Breast epithelium (tissue), 4 donors: ENCODE measurements at regions not wholly inside any gene's neighbourhood (a gene's known extent, or its start where the extent isn't known, plus 50 kb on each side); places are given as distances from the start of the nearest gene placed in this dataset.

Experiments used
- DNase-seq, 2 donors: peaks; one replicate each; pipeline ENCODE4 v3.0.0-alpha.2; 2019; ENCODE audit warnings: low spot score in 2 of 2
- H3K27ac ChIP-seq, 2 donors: fragments of 200-600 bp; sonication (generic) in 1 of 2; one replicate each; pipeline ENCODE4 v1.5.1; 2016 to 2019; ENCODE audit warnings: mild to moderate bottlenecking in 1 of 2
- H3K27me3 ChIP-seq, 2 donors: fragments of 200-600 bp; sonication (generic) in 1 of 2; one replicate each; pipeline versions ENCODE4 v1.5.1 to v1.6.0; 2017 to 2019; ENCODE audit warnings: control low read depth in 1 of 2, mild to moderate bottlenecking in 1 of 2
- H3K36me3 ChIP-seq: fragments of 200-600 bp; one replicate; pipeline ENCODE4 v1.5.1; 2019
- H3K4me1 ChIP-seq, 2 donors: fragments of 200-600 bp; sonication (generic); one replicate each; pipeline ENCODE4 v1.5.1; 2016 to 2019; ENCODE audit warnings: control low read depth in 1 of 2
- H3K4me3 ChIP-seq, 3 donors: fragments of 200-600 bp; sonication (generic); 1 replicate in 2 of 3; 2 replicates in 1 of 3; pipeline ENCODE4 v1.5.1; 2016 to 2019; ENCODE audit warnings: mild to moderate bottlenecking in 3 of 3, moderate library complexity in 2 of 3
- H3K9me3 ChIP-seq, 2 donors: fragments of 200-600 bp; sonication (generic) in 1 of 2; one replicate each; pipeline ENCODE4 v1.5.1; 2016 to 2019; ENCODE audit warnings: control low read depth in 1 of 2
- POLR2A ChIP-seq: fragments of 450-650 bp; IDR thresholded peaks from one replicate; pipeline ENCODE4 v1.6.1; 2016; ENCODE audit warnings: antibody characterized with exemption, mild to moderate bottlenecking, moderate library complexity
- POLR2AphosphoS5 ChIP-seq, 3 donors: sonication (generic); formaldehyde crosslinking; IDR thresholded peaks; one replicate each; pipeline ENCODE4 v1.6.1; 2017; ENCODE audit warnings: antibody characterized with exemption in 3 of 3
- intact Hi-C: fragments of 100-400 bp; cut with DNase I; formaldehyde crosslinking; loops from one replicate; pipeline ENCODE4 v1.15.1; 2023; ENCODE audit warnings: low total_unique reads
- TF ChIP-seq, protein P1 (sequence below), 3 donors: fragments of 450-650 bp; IDR thresholded peaks; one replicate each; pipeline ENCODE4 v1.5.1; 2016 to 2017; ENCODE audit warnings: antibody characterized with exemption in 3 of 3, mild to moderate bottlenecking in 3 of 3, moderate library complexity in 3 of 3

DNA sequence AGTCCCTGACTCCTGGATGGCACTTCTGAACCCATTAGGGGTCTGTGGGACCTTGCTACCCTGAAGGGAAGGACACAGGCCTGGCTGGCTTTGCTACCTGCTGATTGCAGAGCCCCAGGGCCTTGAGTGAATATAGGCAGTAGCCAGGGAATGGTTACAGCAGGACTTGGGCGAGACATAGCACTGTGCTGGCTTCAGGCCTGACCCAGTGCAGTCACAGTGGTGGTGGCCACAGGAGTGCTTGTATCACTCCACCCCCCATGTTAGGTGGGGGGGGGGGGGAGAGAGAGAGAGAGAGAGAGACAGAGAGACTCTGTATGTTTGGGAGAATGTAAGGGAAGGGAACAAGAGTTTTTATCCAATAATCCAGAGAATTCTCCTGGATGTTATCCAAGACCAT lies 439.3 kb upstream of the ZNF608 start:
- H3K4me3 ChIP-seq = no peak overlapping the region
- H3K27me3 ChIP-seq = no peaks in the 10 kb centered on the region
- no peak overlapping the region for H3K27ac ChIP-seq
- no peak for DNase-seq
- no peaks in the 10 kb centered on the region for H3K36me3 ChIP-seq
- H3K9me3 ChIP-seq = no peaks in the 10 kb centered on the region
- H3K4me1 ChIP-seq = no peaks in the 10 kb centered on the region
- intact Hi-C loops = no loop called here
- TF ChIP-seq POLR2A (no peak), POLR2AphosphoS5 (IDR thresholded peaks at IDR 0.05) (no peak)
- TF ChIP-seq, protein P1, sequence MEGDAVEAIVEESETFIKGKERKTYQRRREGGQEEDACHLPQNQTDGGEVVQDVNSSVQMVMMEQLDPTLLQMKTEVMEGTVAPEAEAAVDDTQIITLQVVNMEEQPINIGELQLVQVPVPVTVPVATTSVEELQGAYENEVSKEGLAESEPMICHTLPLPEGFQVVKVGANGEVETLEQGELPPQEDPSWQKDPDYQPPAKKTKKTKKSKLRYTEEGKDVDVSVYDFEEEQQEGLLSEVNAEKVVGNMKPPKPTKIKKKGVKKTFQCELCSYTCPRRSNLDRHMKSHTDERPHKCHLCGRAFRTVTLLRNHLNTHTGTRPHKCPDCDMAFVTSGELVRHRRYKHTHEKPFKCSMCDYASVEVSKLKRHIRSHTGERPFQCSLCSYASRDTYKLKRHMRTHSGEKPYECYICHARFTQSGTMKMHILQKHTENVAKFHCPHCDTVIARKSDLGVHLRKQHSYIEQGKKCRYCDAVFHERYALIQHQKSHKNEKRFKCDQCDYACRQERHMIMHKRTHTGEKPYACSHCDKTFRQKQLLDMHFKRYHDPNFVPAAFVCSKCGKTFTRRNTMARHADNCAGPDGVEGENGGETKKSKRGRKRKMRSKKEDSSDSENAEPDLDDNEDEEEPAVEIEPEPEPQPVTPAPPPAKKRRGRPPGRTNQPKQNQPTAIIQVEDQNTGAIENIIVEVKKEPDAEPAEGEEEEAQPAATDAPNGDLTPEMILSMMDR (IDR thresholded peaks at IDR 0.05) = no peak

DNA sequence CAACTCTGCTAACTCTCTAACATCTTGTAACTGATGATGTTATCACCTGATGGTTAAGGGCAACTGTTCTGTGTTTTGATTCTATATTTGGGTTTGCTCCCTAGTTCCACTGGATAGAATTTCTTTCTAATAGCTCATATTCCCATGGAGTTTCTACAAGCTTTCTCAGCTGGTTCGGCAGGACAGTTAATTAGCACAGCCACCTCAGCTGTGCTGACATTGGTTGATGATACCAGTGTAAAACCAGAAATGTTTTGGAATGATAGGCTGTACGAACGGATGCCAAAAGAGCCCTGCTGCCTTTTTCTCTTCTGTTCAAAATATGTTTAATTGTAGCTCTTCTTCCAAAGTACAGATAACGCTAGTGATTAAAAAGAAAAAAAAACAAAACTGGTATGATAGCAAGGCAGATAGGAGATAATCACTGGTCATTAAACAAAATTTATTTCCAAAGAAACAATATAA lies 440.5 kb upstream of the ZNF608 start:
- Histone ChIP-seq H3K4me1 (no peaks in the 10 kb centered on the region), H3K27me3 (no peaks in the 10 kb centered on the region), H3K27ac (no peak overlapping the region), H3K4me3 (no peak overlapping the region), H3K36me3 (no peaks in the 10 kb centered on the region), H3K9me3 (no peaks in the 10 kb centered on the region)
- DNase-seq = no peak
- TF ChIP-seq POLR2A = no peak
- intact Hi-C loops = no loop called here

DNA sequence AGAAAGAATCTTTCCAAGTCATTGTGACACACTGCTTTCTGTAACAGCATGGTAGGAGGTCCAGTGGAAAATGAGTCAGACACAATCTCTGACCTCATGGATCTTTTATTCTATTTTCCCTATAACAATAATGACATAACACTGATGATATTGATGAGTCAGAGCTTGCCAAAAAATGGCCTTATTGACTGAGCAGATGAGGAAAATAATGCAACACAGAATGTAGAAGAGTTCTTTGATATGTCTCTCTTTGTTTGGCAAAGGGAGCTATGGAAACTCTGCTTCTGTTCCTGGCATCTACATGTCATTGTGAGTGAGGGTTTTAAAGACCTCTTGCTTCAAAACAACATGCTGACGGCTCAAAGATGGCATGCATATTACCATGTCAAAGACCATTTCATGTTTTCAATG lies 443.1 kb upstream of the ZNF608 start:
- Histone ChIP-seq H3K4me3 (no peak overlapping the region), H3K27ac (no peak overlapping the region), H3K27me3 (no peaks in the 10 kb centered on the region), H3K36me3 (no peaks in the 10 kb centered on the region), H3K4me1 (no peaks in the 10 kb centered on the region), H3K9me3 (no peaks in the 10 kb centered on the region)
- intact Hi-C loops = no loop called here
- no peak for DNase-seq
- no peak for TF ChIP-seq POLR2A
- no peak for TF ChIP-seq POLR2AphosphoS5 (IDR thresholded peaks at IDR 0.05)
- TF ChIP-seq, protein P1 (IDR thresholded peaks at IDR 0.05) = no peak

DNA sequence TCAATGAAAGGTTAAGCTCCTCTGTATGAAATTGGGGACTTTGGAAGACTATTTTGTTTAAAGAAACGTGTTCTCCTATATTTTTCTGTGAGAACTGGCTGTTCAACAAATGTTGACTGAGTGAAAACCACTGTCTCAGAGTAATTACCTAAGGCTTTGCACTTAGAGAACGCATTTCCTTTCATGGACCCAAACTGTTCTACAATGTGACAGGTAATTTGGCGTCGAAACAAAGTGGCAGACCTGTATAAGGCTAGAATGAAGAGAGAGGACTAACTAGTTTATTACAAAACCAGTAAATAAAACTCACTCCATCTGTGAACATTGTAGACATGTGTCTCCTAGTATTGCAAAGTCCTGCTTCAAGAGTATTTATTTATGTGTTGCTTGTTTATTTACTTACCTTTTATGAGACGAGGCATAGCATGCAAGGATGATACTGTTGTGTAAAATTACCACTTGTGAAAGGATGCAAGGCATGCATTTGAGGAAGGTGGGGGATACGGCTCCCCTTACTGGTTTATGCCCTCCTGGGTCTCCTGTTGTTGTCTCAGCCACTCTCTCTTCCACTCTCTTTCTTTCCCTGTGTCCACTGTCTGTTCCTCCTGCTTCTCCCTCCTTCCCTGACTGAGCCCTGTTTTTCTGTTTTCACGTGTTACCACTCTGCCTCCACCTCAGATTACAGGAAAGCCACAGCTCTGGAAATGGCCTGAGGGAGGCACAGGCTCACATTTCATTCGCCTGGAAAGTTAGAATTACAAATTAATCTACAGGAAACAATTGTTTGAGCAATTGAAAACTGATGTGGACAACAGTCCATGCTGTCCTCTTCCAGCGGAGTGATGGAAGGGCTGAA lies 444.0 kb upstream of the ZNF608 start:
- intact Hi-C loops = no loop called here
- H3K27ac ChIP-seq = peak overlapping the region in 1 of 2 donors; percentile 8

DNA sequence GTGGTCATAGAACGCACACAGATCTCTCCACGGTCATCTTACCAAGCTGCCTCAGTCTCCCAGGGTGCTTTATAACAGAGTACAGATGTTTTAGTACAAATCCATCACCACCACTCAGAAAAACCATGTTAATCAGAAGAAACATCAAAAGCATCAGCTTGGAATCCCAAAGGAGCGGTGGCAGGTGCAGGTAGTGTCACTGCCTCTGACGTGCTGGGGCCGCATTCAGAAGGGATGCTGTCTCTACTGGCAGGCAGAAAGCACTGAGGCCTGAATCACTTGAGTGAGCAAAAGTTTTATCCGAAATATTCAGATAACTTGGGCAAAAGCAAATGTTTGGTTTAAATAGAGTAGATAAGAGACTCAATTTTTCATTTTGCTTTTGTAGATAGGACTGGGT lies 448.4 kb upstream of the ZNF608 start:
- Histone ChIP-seq H3K4me3 (no peak overlapping the region), H3K27me3 (no peaks in the 10 kb centered on the region), H3K36me3 (no peaks in the 10 kb centered on the region), H3K9me3 (no peaks in the 10 kb centered on the region), H3K4me1 (no peaks in the 10 kb centered on the region), H3K27ac (no peak overlapping the region)
- DNase-seq = no peak
- no peak for TF ChIP-seq POLR2A
- TF ChIP-seq, protein P1 (IDR thresholded peaks at IDR 0.05) = no peak
- TF ChIP-seq POLR2AphosphoS5 (IDR thresholded peaks at IDR 0.05) = no peak
- intact Hi-C loops = no loop called here

More for the DNA sequence above, 444.0 kb upstream of the ZNF608 start:
- H3K4me1 ChIP-seq = no peaks in the 10 kb centered on the region
- no peaks in the 10 kb centered on the region for H3K27me3 ChIP-seq
- no peak overlapping the region for H3K4me3 ChIP-seq
- no peaks in the 10 kb centered on the region for H3K9me3 ChIP-seq
- no peak for DNase-seq
- TF ChIP-seq POLR2AphosphoS5 (IDR thresholded peaks at IDR 0.05) = no peak
- TF ChIP-seq POLR2A = no peak
- TF ChIP-seq, protein P1 (IDR thresholded peaks at IDR 0.05) = no peak
- H3K36me3 ChIP-seq = no peaks in the 10 kb centered on the region
